B cell (primary cell): ENCODE measurements at regions not wholly inside any gene's neighbourhood (a gene's known extent, or its start where the extent isn't known, plus 50 kb on each side); places are given as distances from the start of the nearest gene placed in this dataset.

Source experiments
- EZH2 ChIP-seq: IDR thresholded peaks from 2 replicates; pipeline ENCODE4 v1.6.1; 2012; ENCODE audit warnings: borderline replicate concordance, low read depth, mild to moderate bottlenecking, moderate library complexity, low read length; ENCODE audit not compliant: insufficient read depth, poor library complexity, severe bottlenecking
- TF ChIP-seq, protein P1 (sequence below): fragments of 200-600 bp; IDR thresholded peaks from one replicate; pipeline ENCODE4 v1.8.0; 2022; ENCODE audit warnings: antibody characterized with exemption, mild to moderate bottlenecking

DNA sequence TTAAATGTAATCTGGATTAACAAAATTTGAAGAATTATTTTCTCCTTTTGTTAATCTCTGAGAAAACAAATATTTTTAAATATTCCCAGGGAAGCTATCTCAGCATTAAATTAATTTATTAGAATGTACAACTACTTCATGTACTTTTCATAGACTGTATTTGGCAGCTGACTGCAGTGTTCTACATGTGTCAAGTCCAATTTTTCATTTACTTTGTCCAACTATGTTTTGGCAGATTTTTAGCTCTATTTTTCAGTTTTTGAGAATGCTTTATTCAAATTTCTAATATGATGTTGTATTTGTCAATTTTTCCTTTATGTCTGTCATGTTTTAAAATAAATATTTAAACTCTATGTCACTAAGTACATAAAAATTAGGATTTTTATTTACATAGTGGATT lies 925.1 kb downstream of the OTOL1 start:
- TF ChIP-seq, protein P1, sequence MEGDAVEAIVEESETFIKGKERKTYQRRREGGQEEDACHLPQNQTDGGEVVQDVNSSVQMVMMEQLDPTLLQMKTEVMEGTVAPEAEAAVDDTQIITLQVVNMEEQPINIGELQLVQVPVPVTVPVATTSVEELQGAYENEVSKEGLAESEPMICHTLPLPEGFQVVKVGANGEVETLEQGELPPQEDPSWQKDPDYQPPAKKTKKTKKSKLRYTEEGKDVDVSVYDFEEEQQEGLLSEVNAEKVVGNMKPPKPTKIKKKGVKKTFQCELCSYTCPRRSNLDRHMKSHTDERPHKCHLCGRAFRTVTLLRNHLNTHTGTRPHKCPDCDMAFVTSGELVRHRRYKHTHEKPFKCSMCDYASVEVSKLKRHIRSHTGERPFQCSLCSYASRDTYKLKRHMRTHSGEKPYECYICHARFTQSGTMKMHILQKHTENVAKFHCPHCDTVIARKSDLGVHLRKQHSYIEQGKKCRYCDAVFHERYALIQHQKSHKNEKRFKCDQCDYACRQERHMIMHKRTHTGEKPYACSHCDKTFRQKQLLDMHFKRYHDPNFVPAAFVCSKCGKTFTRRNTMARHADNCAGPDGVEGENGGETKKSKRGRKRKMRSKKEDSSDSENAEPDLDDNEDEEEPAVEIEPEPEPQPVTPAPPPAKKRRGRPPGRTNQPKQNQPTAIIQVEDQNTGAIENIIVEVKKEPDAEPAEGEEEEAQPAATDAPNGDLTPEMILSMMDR, result no peak
- TF ChIP-seq EZH2, result no peak
